ENCODE measurements at regions not wholly inside any gene's neighbourhood (a gene's known extent, or its start where the extent isn't known, plus 50 kb on each side); places are given as distances from the start of the nearest gene placed in this dataset. TPM values are rescaled to one million over a fixed set of nuclear protein-coding genes. Genes with fewer than 3 reads are reported as not detected.

DNA sequence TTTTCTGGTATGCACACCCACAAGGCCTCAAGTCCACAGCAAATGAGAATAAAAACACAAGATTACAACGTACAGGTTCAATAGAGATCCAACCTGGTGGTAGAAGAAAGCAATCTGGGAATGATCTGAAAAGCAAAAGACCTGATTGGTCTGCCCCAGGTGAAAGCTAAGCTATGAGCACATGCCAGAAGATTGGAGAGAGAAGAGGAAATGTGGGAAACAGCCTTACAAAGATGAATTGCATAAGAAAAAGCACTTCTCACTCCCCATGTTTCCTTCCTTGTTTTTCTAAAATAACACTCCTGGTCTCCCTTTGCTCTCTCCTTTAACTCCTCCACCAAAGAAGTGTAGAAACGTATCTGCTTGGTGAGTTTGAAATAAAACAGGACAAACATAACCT, 77.3 kb upstream of the ANO6 start:
- DNase-seq, result no peak
- TF ChIP-seq, protein P1, sequence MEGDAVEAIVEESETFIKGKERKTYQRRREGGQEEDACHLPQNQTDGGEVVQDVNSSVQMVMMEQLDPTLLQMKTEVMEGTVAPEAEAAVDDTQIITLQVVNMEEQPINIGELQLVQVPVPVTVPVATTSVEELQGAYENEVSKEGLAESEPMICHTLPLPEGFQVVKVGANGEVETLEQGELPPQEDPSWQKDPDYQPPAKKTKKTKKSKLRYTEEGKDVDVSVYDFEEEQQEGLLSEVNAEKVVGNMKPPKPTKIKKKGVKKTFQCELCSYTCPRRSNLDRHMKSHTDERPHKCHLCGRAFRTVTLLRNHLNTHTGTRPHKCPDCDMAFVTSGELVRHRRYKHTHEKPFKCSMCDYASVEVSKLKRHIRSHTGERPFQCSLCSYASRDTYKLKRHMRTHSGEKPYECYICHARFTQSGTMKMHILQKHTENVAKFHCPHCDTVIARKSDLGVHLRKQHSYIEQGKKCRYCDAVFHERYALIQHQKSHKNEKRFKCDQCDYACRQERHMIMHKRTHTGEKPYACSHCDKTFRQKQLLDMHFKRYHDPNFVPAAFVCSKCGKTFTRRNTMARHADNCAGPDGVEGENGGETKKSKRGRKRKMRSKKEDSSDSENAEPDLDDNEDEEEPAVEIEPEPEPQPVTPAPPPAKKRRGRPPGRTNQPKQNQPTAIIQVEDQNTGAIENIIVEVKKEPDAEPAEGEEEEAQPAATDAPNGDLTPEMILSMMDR (IDR thresholded peaks at IDR 0.05), result no peak
- no peak for TF ChIP-seq POLR2A (IDR thresholded peaks at IDR 0.05)
- no peak overlapping the region for H3K27ac ChIP-seq
- H3K9me3 ChIP-seq, result no peaks in the 10 kb centered on the region
- no peaks in the 10 kb centered on the region for H3K27me3 ChIP-seq
- H3K4me3 ChIP-seq, result no peak overlapping the region
- no peaks in the 10 kb centered on the region for H3K4me1 ChIP-seq
- no peaks in the 10 kb centered on the region for H3K36me3 ChIP-seq
- intact Hi-C loops (cut with DNase I; ENCODE audit: low total_unique reads), result no loop called here

DNA sequence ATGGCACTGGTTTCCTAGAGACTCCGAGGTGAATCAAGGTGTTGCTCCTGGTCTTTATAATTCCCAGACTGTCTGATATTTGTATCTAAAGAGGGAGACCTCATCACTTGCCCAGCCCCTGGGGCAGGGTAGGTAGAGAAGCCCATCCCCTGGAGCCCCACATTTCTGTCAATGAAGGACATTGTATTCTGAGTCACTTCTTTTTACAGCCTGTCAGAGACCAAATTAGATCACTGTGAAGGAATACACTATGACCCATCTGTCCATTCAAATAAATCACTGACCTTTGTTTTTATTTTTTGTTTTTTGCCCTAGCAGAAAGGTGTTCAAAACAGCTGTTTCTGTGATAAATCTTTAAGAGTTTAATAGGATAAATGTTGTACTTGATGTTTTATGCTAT, 67.9 kb upstream of the ANO6 start:
- Histone ChIP-seq H3K27me3 (no peaks in the 10 kb centered on the region), H3K9me3 (no peaks in the 10 kb centered on the region), H3K4me3 (no peak overlapping the region), H3K27ac (no peak overlapping the region), H3K4me1 (no peaks in the 10 kb centered on the region), H3K36me3 (no peaks in the 10 kb centered on the region)
- intact Hi-C loops (cut with DNase I; ENCODE audit: low total_unique reads), result no loop called here
- no peak for DNase-seq
- TF ChIP-seq, protein P1 (IDR thresholded peaks at IDR 0.05), result no peak
- TF ChIP-seq POLR2A (IDR thresholded peaks at IDR 0.05), result no peak

DNA sequence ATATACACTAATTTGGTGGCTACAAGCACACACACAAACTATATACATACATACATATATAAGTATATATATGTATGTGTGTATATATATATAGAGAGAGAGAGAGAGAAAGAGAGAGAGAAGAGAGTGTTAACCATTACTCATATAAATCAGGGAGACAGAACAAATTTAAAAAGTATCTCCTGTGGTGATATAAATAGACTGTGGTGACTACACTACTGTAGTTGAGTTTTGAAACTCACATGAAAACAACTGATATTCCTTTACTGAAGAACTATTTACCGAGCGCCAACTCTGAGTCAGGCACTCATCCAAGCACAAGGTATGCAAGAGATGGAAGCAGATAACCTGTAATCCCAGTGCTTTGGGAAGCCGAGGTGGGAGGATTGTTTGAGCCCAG, 67.3 kb upstream of the ANO6 start:
- TF ChIP-seq, protein P1 (IDR thresholded peaks at IDR 0.05), result no peak
- no peaks in the 10 kb centered on the region for H3K36me3 ChIP-seq
- intact Hi-C loops (cut with DNase I; ENCODE audit: low total_unique reads), result no loop called here
- H3K4me3 ChIP-seq, result no peak overlapping the region
- H3K9me3 ChIP-seq, result no peaks in the 10 kb centered on the region
- no peaks in the 10 kb centered on the region for H3K4me1 ChIP-seq
- H3K27ac ChIP-seq, result no peak overlapping the region
- no peaks in the 10 kb centered on the region for H3K27me3 ChIP-seq
- DNase-seq, result no peak

DNA sequence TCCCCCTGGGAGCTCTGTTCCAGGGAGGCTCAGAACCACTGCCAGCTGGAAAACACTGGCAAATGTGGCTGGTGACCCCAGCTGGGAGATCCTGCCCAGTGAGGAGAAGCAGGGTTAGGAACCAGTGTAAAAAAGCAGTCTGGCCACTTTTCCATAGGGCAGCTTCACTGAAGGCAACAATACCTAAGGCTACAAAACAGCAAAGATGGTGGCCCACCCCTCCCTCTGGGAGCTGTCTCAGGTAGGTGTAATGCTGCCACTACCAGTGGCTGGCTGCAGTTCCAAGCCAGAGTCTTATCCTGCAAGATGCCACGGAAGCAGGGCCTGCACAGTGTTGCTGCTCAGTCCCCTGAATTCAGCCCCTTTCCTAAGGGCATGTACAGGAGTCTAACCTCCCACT, 50.6 kb upstream of the ANO6 start:
- Histone ChIP-seq H3K4me3 (no peak overlapping the region), H3K4me1 (no peaks in the 10 kb centered on the region), H3K27ac (no peak overlapping the region), H3K27me3 (no peaks in the 10 kb centered on the region), H3K36me3 (no peaks in the 10 kb centered on the region), H3K9me3 (no peaks in the 10 kb centered on the region)
- TF ChIP-seq POLR2A (IDR thresholded peaks at IDR 0.05), result no peak
- TF ChIP-seq, protein P1 (IDR thresholded peaks at IDR 0.05), result no peak
- intact Hi-C loops (cut with DNase I; ENCODE audit: low total_unique reads), result no loop called here
- no peak for DNase-seq

DNA sequence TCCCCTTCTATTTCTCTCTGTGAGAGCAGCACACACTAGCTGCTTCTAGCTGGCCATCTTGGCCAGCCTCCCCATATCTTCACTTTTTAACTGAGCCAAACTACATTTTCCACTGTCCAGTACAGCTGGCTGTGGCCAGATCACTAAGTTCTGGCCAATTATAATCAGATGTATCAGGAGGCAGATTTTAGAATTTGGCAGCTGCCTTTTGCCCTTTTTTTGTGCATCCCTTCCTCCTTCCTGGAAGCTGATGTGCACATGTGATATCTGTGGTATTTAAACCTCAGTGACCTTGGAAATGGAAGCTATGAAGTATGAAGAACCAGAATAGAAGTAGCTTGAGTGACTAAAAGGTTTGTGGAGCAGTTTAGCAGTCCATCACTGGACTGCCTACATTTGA, 49.8 kb upstream of the ANO6 start:
- Histone ChIP-seq H3K36me3 (no peaks in the 10 kb centered on the region), H3K4me1 (no peaks in the 10 kb centered on the region), H3K4me3 (no peak overlapping the region), H3K27ac (no peak overlapping the region), H3K9me3 (no peaks in the 10 kb centered on the region), H3K27me3 (no peaks in the 10 kb centered on the region)
- no peak for TF ChIP-seq POLR2A (IDR thresholded peaks at IDR 0.05)
- TF ChIP-seq, protein P1 (IDR thresholded peaks at IDR 0.05), result no peak
- no peak for DNase-seq
- intact Hi-C loops (cut with DNase I; ENCODE audit: low total_unique reads), result no loop called here

Small RNA genes lying in the stretch of these regions (small RNA-seq; reads per million reads assigned to genes)
- not detected for gene RNA5SP361

Measured in uterus (tissue), 3 donors.